Occipital lobe (tissue), 1 donor: ENCODE measurements at regions not wholly inside any gene's neighbourhood (a gene's known extent, or its start where the extent isn't known, plus 50 kb on each side); places are given as distances from the start of the nearest gene placed in this dataset.
"Not testable (repeated sequence)": the region's sequence is repeated elsewhere in the genome, so short reads cannot be mapped to it uniquely, and the experiment has no call there.

Experiments used
- DNase-seq: peaks from one replicate; lab custom pipeline; 2025; lab: John Stamatoyannopoulos, UW

GRCh38 chr5:124871303-124871702, 124.9 kb upstream of the ZNF608 start:
- DNase-seq = no peak

GRCh38 chr5:124872086-124872485, 125.6 kb upstream of the ZNF608 start:
- DNase-seq = no peak

- DNase-seq = no peak
Observed at GRCh38 chr5:124872615-124873014, 126.2 kb upstream of the ZNF608 start.

GRCh38 chr5:124873188-124873587, 126.7 kb upstream of the ZNF608 start:
- DNase-seq = no peak

- DNase-seq = no peak
Observed at GRCh38 chr5:124873713-124874112, 127.3 kb upstream of the ZNF608 start.

- DNase-seq = no peak
Observed at GRCh38 chr5:124876566-124876965, 130.1 kb upstream of the ZNF608 start.

- no peak for DNase-seq
Observed at GRCh38 chr5:124876983-124877382, 130.5 kb upstream of the ZNF608 start.

GRCh38 chr5:124877501-124878146, 131.2 kb upstream of the ZNF608 start:
- no peak for DNase-seq

GRCh38 chr5:124878583-124879342, 132.3 kb upstream of the ZNF608 start:
- DNase-seq = no peak

- DNase-seq = no peak
Observed at GRCh38 chr5:124880903-124881697, 134.7 kb upstream of the ZNF608 start.

- no peak for DNase-seq
Observed at GRCh38 chr5:124883681-124884080, 137.2 kb upstream of the ZNF608 start.

- DNase-seq = no peak
Observed at GRCh38 chr5:124884114-124884513, 137.7 kb upstream of the ZNF608 start.

GRCh38 chr5:124885490-124885889, 139.1 kb upstream of the ZNF608 start:
- DNase-seq = no peak

GRCh38 chr5:124887223-124887622, 140.8 kb upstream of the ZNF608 start:
- DNase-seq = no peak

GRCh38 chr5:124888050-124888506, 141.6 kb upstream of the ZNF608 start:
- DNase-seq = no peak

- DNase-seq = no peak
Observed at GRCh38 chr5:124888622-124889485, 142.4 kb upstream of the ZNF608 start.

- DNase-seq = no peak
Observed at GRCh38 chr5:124889486-124889825, 143.0 kb upstream of the ZNF608 start.

- DNase-seq = no peak
Observed at GRCh38 chr5:124889850-124890249, 143.4 kb upstream of the ZNF608 start.

GRCh38 chr5:124890442-124890841, 144.0 kb upstream of the ZNF608 start:
- DNase-seq = not testable (repeated sequence)

GRCh38 chr5:124891179-124891578, 144.7 kb upstream of the ZNF608 start:
- DNase-seq = no peak

GRCh38 chr5:124892185-124892848, 145.9 kb upstream of the ZNF608 start:
- DNase-seq = no peak
